H1 (cell line): ENCODE measurements at regions not wholly inside any gene's neighbourhood (a gene's known extent, or its start where the extent isn't known, plus 50 kb on each side); places are given as distances from the start of the nearest gene placed in this dataset.

ENCODE experiments used
- CTCF ChIA-PET: fragments of 300-600 bp; sonication (Branson Sonifier 250); formaldehyde crosslinking; loops from one replicate; lab custom pipeline; 2021; ENCODE audit not compliant: partially characterized antibody; lab: Charles Lee
- POLR2A ChIA-PET: fragments of 300-600 bp; sonication (Branson Sonifier 250); formaldehyde crosslinking; loops from one replicate; lab custom pipeline; 2021; ENCODE audit warnings: inconsistent platforms; ENCODE audit not compliant: partially characterized antibody; lab: Charles Lee
- DNase-seq, 2 experiments: peaks; one replicate each; pipeline versions ENCODE4 v3.0.0 to v3.0.0-alpha.2; 2010 to 2022; ENCODE audit warnings: low spot score in 2 of 2, low read depth in 1 of 2, mixed read lengths in 1 of 2
- FAIRE-seq: peaks from 2 replicates; lab custom pipeline; 2011; peaks lifted over from hg19 to GRCh38; lab: Jason Lieb, UNC
- H2AFZ ChIP-seq: 2 replicates; pipeline ENCODE4 v1.8.1; 2012; ENCODE audit warnings: low read length, inconsistent platforms
- H2AK5ac ChIP-seq: 2 replicates; pipeline ENCODE4 v1.6.1; 2013; ENCODE audit warnings: low read depth, low read length
- H2BK120ac ChIP-seq: replicated peaks from 2 replicates; pipeline ENCODE3; 2013; ENCODE audit warnings: low read depth, low read length, inconsistent platforms
- H2BK12ac ChIP-seq: 2 replicates; pipeline ENCODE4 v1.6.1; 2013; ENCODE audit warnings: low read depth, low read length
- H2BK15ac ChIP-seq: 2 replicates; pipeline ENCODE4 v1.6.1; 2013; ENCODE audit warnings: low read length
- H2BK20ac ChIP-seq: 2 replicates; pipeline ENCODE4 v1.6.1; 2013; ENCODE audit warnings: low read length
- H2BK5ac ChIP-seq: 2 replicates; pipeline ENCODE4 v1.6.1; 2013; ENCODE audit warnings: low read depth, low read length
- H3K14ac ChIP-seq: 2 replicates; pipeline ENCODE4 v1.6.1; 2013; ENCODE audit warnings: inconsistent platforms; ENCODE audit not compliant: insufficient read length
- H3K18ac ChIP-seq: 2 replicates; pipeline ENCODE4 v1.6.1; 2013; ENCODE audit warnings: low read length; ENCODE audit errors: extremely low read depth
- H3K23ac ChIP-seq: 2 replicates; pipeline ENCODE4 v1.6.1; 2013; ENCODE audit warnings: inconsistent platforms; ENCODE audit not compliant: insufficient read length
- H3K23me2 ChIP-seq: 2 replicates; pipeline ENCODE4 v1.6.1; 2013; ENCODE audit warnings: low read depth, low read length
- H3K27ac ChIP-seq: 2 replicates; pipeline ENCODE4 v1.6.1; 2011; ENCODE audit warnings: low read depth, low read length, inconsistent platforms
- H3K27me3 ChIP-seq, 4 experiments: replicated peaks in 1 of 4; 1 replicate in 1 of 4; 2 replicates in 3 of 4; pipeline versions ENCODE4 v1.6.1 to v1.8.1; 2011 to 2013; ENCODE audit warnings: low read length in 3 of 4, mild to moderate bottlenecking in 3 of 4, inconsistent platforms in 2 of 4, mixed read lengths in 2 of 4, moderate library complexity in 1 of 4; ENCODE audit not compliant: control insufficient read depth in 3 of 4, insufficient read depth in 3 of 4; ENCODE audit errors: extremely low read depth in 1 of 4
- H3K36me3 ChIP-seq, 4 experiments: 2 replicates each; pipeline versions ENCODE4 v1.6.1 to v1.8.1; 2011 to 2013; ENCODE audit warnings: mild to moderate bottlenecking in 4 of 4, low read length in 3 of 4, moderate library complexity in 2 of 4, control low read depth in 1 of 4, inconsistent platforms in 1 of 4; ENCODE audit not compliant: insufficient read depth in 4 of 4, control insufficient read depth in 2 of 4
- H3K4ac ChIP-seq: replicated peaks from 2 replicates; pipeline ENCODE3; 2013; ENCODE audit warnings: low read length, low read depth, mixed read lengths, inconsistent platforms; ENCODE audit not compliant: insufficient read length
- H3K4me1 ChIP-seq, 4 experiments: replicated peaks in 1 of 4; 1 replicate in 1 of 4; 2 replicates in 3 of 4; pipeline versions ENCODE4 v1.6.1 to v1.8.1; 2011 to 2013; ENCODE audit warnings: low read length in 3 of 4, inconsistent platforms in 2 of 4, mixed read lengths in 1 of 4; ENCODE audit not compliant: insufficient read depth in 4 of 4, control insufficient read depth in 3 of 4
- H3K4me2 ChIP-seq, 2 experiments: 2 replicates each; pipeline versions ENCODE4 v1.6.1 to v1.8.1; 2011 to 2013; ENCODE audit warnings: low read depth in 2 of 2, low read length in 2 of 2, control low read depth in 1 of 2, inconsistent platforms in 1 of 2, mild to moderate bottlenecking in 1 of 2; ENCODE audit not compliant: insufficient read depth in 1 of 2
- H3K4me3 ChIP-seq, 4 experiments: fragments of 200-600, 300-600 bp in 1 of 4; sonication (generic), shearing (Covaris generic), sonication (Bioruptor Twin) in 1 of 4; 2 replicates each; pipeline versions ENCODE4 v1.5.1 to v1.8.1; 2011 to 2016; ENCODE audit warnings: low read length in 4 of 4, low read depth in 3 of 4, control low read depth in 2 of 4, inconsistent platforms in 2 of 4, mild to moderate bottlenecking in 2 of 4, mixed read lengths in 1 of 4, moderate library complexity in 1 of 4; ENCODE audit not compliant: insufficient read depth in 2 of 4; ENCODE audit errors: extremely low read depth in 1 of 4
- H3K56ac ChIP-seq: replicated peaks from 2 replicates; pipeline ENCODE3; 2013; ENCODE audit warnings: low read depth, mild to moderate bottlenecking, mixed read lengths, low read length, inconsistent platforms; ENCODE audit not compliant: insufficient read length
- H3K79me1 ChIP-seq: 2 replicates; pipeline ENCODE4 v1.6.1; 2013; ENCODE audit warnings: low read depth, low read length, control low read depth
- H3K79me2 ChIP-seq, 2 experiments: 2 replicates each; pipeline versions ENCODE4 v1.6.1 to v1.8.1; 2012 to 2013; ENCODE audit warnings: low read length in 2 of 2, mild to moderate bottlenecking in 2 of 2, inconsistent platforms in 1 of 2; ENCODE audit not compliant: insufficient read depth in 2 of 2, control insufficient read depth in 1 of 2
- H3K9ac ChIP-seq, 4 experiments: replicated peaks in 1 of 4; 1 replicate in 1 of 4; 2 replicates in 3 of 4; pipeline versions ENCODE4 v1.6.1 to v1.8.1; 2011 to 2013; ENCODE audit warnings: low read depth in 3 of 4, low read length in 3 of 4, control low read depth in 2 of 4, mild to moderate bottlenecking in 2 of 4, moderate library complexity in 2 of 4, inconsistent platforms in 1 of 4; ENCODE audit errors: extremely low read depth in 1 of 4
- H3K9me3 ChIP-seq, 2 experiments: 2 replicates each; pipeline versions ENCODE4 v1.6.1 to v1.8.1; 2012 to 2013; ENCODE audit warnings: mild to moderate bottlenecking in 2 of 2, moderate library complexity in 2 of 2, control low read depth in 1 of 2, inconsistent platforms in 1 of 2, low read depth in 1 of 2, low read length in 1 of 2, mixed read lengths in 1 of 2; ENCODE audit not compliant: insufficient read depth in 2 of 2
- H4K20me1 ChIP-seq, 2 experiments: replicated peaks in 1 of 2; 2 replicates each; pipeline versions ENCODE3 to v1.8.1; 2011 to 2013; ENCODE audit warnings: inconsistent platforms in 2 of 2, low read length in 2 of 2, mild to moderate bottlenecking in 1 of 2; ENCODE audit not compliant: insufficient read depth in 2 of 2, control insufficient read depth in 1 of 2
- H4K5ac ChIP-seq: 2 replicates; pipeline ENCODE4 v1.6.1; 2013; ENCODE audit warnings: low read length, low read depth, mixed read lengths, inconsistent platforms; ENCODE audit not compliant: insufficient read length
- H4K8ac ChIP-seq: 2 replicates; pipeline ENCODE4 v1.8.0; 2013; ENCODE audit warnings: mild to moderate bottlenecking, moderate library complexity, low read length, inconsistent platforms; ENCODE audit not compliant: insufficient read depth; ENCODE audit errors: extremely low read depth
- H4K91ac ChIP-seq: replicated peaks from 2 replicates; pipeline ENCODE3; 2013; ENCODE audit warnings: low read length, mixed read lengths, inconsistent platforms; ENCODE audit not compliant: insufficient read length
- KDM1A ChIP-seq: fragments of 200-600, 300-600 bp; sonication (generic); IDR thresholded peaks from 2 replicates; pipeline ENCODE4 v1.7.1; 2016; ENCODE audit warnings: mild to moderate bottlenecking, low read length, borderline replicate concordance
- TF ChIP-seq, protein P1 (sequence below): IDR thresholded peaks from 2 replicates; pipeline ENCODE4 v1.6.1; 2011; ENCODE audit warnings: low read depth, mild to moderate bottlenecking, low read length; ENCODE audit not compliant: insufficient read depth

DNA sequence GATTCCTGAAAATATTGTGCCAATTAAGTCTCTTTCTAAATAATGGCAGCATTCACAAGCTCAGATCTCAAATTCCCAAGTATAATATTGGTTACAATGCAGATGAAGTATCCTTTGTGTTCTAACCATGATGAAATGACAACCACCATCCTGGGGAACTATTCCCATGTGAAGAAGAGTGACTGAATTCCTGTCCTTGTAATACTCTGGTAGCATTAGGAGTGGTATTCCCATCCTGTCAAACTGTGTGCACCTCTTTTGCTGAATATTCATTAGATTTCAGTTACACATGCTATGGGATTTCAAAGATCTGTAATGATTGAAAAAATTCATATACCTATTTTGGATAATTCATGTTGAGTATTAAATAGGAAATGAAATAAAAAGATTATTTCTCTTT is 86.1 kb upstream of the SMIM30 start:
- Histone ChIP-seq H3K79me2 (no peaks in the 10 kb centered on the region), H3K36me3 (no peaks in the 10 kb centered on the region), H3K4me2 (no peak overlapping the region), H2AK5ac (no peak overlapping the region), H3K23me2 (no peaks in the 10 kb centered on the region), H3K9ac (no peak overlapping the region), H2BK12ac (no peak overlapping the region), H3K23ac (no peak overlapping the region), H4K20me1 (no peaks in the 10 kb centered on the region), H4K5ac (no peak overlapping the region), H4K91ac (no peak overlapping the region), H2BK120ac (no peak overlapping the region), H3K4me3 (no peak overlapping the region), H2BK20ac (no peak overlapping the region), H2AFZ (no peak overlapping the region), H3K56ac (no peak overlapping the region), H3K79me1 (no peaks in the 10 kb centered on the region), H3K4ac (no peak overlapping the region), H2BK5ac (no peak overlapping the region), H3K14ac (no peak overlapping the region), H3K9me3 (no peaks in the 10 kb centered on the region; a peak in 1 of 4 replicates), H3K18ac (no peak overlapping the region), H2BK15ac (no peak overlapping the region), H3K27ac (no peak overlapping the region), H3K27me3 (no peaks in the 10 kb centered on the region), H4K8ac (no peak overlapping the region), H3K4me1 (no peaks in the 10 kb centered on the region)
- ChIA-PET POLR2A (no interaction called here), CTCF (interaction anchor here (1.3 kb wide), 1 partner anchor 255 kb away, joined by 3 read pairs; no protein-coding TSS in a partner anchor)
- DNase-seq (no peak), FAIRE-seq (no peak)
- TF ChIP-seq KDM1A = no peak
- TF ChIP-seq, protein P1, sequence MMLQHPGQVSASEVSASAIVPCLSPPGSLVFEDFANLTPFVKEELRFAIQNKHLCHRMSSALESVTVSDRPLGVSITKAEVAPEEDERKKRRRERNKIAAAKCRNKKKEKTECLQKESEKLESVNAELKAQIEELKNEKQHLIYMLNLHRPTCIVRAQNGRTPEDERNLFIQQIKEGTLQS = no peak
